GM12874 (cell line): ENCODE measurements at regions not wholly inside any gene's neighbourhood (a gene's known extent, or its start where the extent isn't known, plus 50 kb on each side); places are given as distances from the start of the nearest gene placed in this dataset.

ENCODE experiments used
- TF ChIP-seq, protein P1 (sequence below): IDR thresholded peaks from 2 replicates; pipeline ENCODE4 v1.5.1; 2011; ENCODE audit warnings: low read depth, mild to moderate bottlenecking, control low read depth, low read length, moderate library complexity; ENCODE audit not compliant: insufficient read depth

DNA sequence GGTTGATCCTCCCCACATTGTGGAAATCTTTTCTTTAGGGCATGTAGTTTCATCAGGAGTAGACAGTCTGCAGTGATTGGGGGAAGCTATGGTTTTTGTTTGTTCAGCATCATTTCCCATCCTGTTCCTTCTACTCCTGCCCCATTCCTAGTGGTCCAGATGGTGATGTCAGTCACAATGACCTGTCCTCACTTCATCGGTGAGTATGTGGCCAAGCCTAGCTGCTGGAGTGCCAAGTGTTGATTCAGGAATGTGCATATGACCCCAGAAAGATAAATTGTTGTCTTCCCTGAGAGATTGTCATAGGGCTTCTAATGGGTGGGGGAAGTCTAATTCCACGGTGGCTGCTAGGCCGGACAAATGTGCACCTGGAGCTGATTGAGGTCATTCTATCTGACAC, 130.6 kb upstream of the FAT1 start:
- TF ChIP-seq, protein P1, sequence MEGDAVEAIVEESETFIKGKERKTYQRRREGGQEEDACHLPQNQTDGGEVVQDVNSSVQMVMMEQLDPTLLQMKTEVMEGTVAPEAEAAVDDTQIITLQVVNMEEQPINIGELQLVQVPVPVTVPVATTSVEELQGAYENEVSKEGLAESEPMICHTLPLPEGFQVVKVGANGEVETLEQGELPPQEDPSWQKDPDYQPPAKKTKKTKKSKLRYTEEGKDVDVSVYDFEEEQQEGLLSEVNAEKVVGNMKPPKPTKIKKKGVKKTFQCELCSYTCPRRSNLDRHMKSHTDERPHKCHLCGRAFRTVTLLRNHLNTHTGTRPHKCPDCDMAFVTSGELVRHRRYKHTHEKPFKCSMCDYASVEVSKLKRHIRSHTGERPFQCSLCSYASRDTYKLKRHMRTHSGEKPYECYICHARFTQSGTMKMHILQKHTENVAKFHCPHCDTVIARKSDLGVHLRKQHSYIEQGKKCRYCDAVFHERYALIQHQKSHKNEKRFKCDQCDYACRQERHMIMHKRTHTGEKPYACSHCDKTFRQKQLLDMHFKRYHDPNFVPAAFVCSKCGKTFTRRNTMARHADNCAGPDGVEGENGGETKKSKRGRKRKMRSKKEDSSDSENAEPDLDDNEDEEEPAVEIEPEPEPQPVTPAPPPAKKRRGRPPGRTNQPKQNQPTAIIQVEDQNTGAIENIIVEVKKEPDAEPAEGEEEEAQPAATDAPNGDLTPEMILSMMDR: no peak

- TF ChIP-seq, protein P1: no peak
Measured at GRCh38 chr4:186855111-186855510, 131.5 kb upstream of the FAT1 start.

DNA sequence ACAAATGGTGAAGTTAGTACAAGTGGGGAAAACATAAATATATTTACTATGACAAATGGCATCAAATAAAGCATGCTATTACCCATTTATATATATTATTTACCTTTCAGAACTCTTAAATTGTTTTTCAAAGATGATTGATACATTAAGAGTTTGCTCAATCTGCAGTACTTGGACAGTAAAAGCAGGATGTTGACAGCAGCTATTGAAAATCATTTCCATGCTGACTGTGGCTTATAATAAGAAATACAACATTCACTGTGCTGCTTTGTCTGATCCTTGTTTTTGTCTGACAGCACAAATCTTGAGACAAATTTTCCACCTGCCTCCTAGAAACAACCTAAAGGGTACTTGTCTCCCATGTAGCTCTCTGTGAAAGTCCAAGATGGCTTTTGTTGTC, 134.1 kb upstream of the FAT1 start:
- TF ChIP-seq, protein P1: no peak

DNA sequence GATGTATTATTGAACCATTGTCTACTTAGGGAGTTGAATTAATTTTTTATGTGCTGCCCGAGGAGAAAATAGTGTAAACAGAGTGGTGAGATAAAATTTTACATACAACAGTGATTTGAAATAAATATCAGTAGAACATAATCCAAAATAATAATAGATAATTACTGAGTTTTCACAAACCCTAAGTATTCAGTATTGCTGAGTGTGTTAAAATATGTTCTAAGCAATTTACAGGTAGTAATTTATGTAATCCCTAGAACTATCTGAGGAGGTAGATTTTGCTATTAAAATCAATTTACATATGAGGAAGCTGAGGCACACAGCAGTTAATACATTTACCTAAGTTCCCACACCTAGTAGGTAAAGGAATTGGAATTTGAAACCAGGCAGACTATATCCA, 134.7 kb upstream of the FAT1 start:
- TF ChIP-seq, protein P1: no peak

DNA sequence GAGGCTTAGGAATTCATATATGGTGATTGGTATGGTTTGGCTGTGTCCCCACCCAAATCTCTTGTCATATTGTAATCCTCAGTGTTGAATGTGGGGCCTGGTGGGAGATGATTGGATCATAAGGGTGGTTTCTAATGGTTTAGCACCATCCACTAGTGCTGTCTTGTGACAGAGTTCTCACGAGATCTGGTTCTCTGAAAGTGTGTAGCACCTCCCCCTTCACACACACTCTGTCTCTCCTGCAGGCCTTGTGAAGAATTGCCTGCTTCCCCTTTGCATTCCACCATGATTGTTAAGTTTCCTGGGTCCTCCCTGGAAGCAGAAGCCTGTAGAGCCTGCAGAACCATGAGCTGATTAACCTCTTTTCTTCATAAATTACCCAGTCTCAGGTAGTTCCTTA, 135.8 kb upstream of the FAT1 start:
- TF ChIP-seq, protein P1: no peak

GRCh38 chr4:186861317-186861716, 137.7 kb upstream of the FAT1 start:
- TF ChIP-seq, protein P1: no peak

- TF ChIP-seq, protein P1: no peak
Measured at GRCh38 chr4:186871856-186872255, 148.2 kb upstream of the FAT1 start.

DNA sequence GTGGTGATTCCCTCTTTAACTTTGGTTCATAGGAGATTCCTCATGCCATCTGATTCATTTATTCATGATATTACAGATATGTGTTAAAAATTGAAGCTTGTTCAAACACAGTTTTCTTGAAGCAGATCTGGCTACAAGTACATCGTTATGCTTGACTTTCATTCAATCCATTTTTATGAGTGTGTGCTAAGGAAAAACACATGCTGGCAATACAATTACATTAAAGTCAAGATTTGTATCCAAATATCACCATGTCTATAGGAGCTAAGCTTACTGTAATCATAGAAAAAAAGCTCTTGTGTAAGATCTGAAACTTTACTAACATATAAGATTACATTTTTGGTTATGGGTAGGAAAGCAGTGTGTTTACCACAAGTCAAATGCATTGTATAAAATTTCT, 151.8 kb upstream of the FAT1 start:
- TF ChIP-seq, protein P1: no peak
